Mesendoderm (in vitro differentiated cells): ENCODE measurements at regions not wholly inside any gene's neighbourhood (a gene's known extent, or its start where the extent isn't known, plus 50 kb on each side); places are given as distances from the start of the nearest gene placed in this dataset.

Experiments used
- DNase-seq: peaks from one replicate; pipeline ENCODE4 v3.0.0; 2013
- H2AK5ac ChIP-seq: 2 replicates; pipeline ENCODE4 v1.6.1; 2013; ENCODE audit warnings: low read length, inconsistent platforms
- H2BK120ac ChIP-seq: 2 replicates; pipeline ENCODE4 v1.6.1; 2013; ENCODE audit warnings: low read depth, mild to moderate bottlenecking, low read length, moderate library complexity, mixed read lengths
- H2BK15ac ChIP-seq: replicated peaks from 2 replicates; pipeline ENCODE4 v1.6.1; 2013; ENCODE audit warnings: low read depth, mild to moderate bottlenecking, moderate library complexity
- H2BK5ac ChIP-seq: 2 replicates; pipeline ENCODE4 v1.6.1; 2013; ENCODE audit warnings: low read length, inconsistent platforms
- H3K18ac ChIP-seq: 2 replicates; pipeline ENCODE4 v1.6.1; 2013; ENCODE audit warnings: mild to moderate bottlenecking, low read length, mixed read lengths
- H3K23ac ChIP-seq: one replicate; pipeline ENCODE4 v1.6.1; 2013; ENCODE audit warnings: low read length
- H3K27ac ChIP-seq: 2 replicates; pipeline ENCODE4 v1.5.1; 2013; ENCODE audit warnings: low read depth, mild to moderate bottlenecking, inconsistent platforms, low read length, moderate library complexity
- H3K27me3 ChIP-seq: 2 replicates; pipeline ENCODE4 v1.6.1; 2013; ENCODE audit warnings: low read length, control low read depth, mild to moderate bottlenecking, inconsistent platforms; ENCODE audit not compliant: insufficient read depth, poor library complexity
- H3K36me3 ChIP-seq: 2 replicates; pipeline ENCODE4 v1.6.1; 2013; ENCODE audit warnings: low read length, inconsistent platforms; ENCODE audit not compliant: control insufficient read depth, insufficient read depth
- H3K4ac ChIP-seq: one replicate; pipeline ENCODE4 v1.6.1; 2013; ENCODE audit warnings: low read depth, mild to moderate bottlenecking, low read length, moderate library complexity
- H3K4me1 ChIP-seq: 2 replicates; pipeline ENCODE4 v1.6.1; 2013; ENCODE audit warnings: low read depth, low read length, inconsistent platforms; ENCODE audit not compliant: control insufficient read depth
- H3K4me2 ChIP-seq: 2 replicates; pipeline ENCODE4 v1.6.1; 2013; ENCODE audit warnings: low read length
- H3K4me3 ChIP-seq: 2 replicates; pipeline ENCODE4 v1.5.1; 2013; ENCODE audit warnings: mild to moderate bottlenecking, low read length
- H3K56ac ChIP-seq: one replicate; pipeline ENCODE4 v1.6.1; 2013; ENCODE audit warnings: low read length
- H3K79me1 ChIP-seq: 2 replicates; pipeline ENCODE4 v1.6.1; 2013; ENCODE audit warnings: low read length, inconsistent platforms
- H3K79me2 ChIP-seq: 2 replicates; pipeline ENCODE4 v1.6.1; 2013; ENCODE audit warnings: mild to moderate bottlenecking, low read length; ENCODE audit not compliant: control insufficient read depth, insufficient read depth
- H3K9ac ChIP-seq: 2 replicates; pipeline ENCODE4 v1.6.1; 2013; ENCODE audit warnings: low read length, inconsistent platforms
- H4K5ac ChIP-seq: one replicate; pipeline ENCODE4 v1.6.1; 2013; ENCODE audit warnings: low read length
- H4K8ac ChIP-seq: one replicate; pipeline ENCODE4 v1.6.1; 2013; ENCODE audit warnings: low read depth, mild to moderate bottlenecking, control low read depth, low read length, moderate library complexity
- WGBS: extraction: QIAGEN DNeasy Blood & Tissue Kit; methylation state at CpG from one replicate; pipeline ENCODE4 v1.1.7; 2013; ENCODE audit warnings: low lambda C conversion rate, missing lambda C conversion rate; ENCODE audit not compliant: insufficient coverage; ENCODE audit errors: extremely low coverage; 5-methylcytosine and 5-hydroxymethylcytosine counted together

DNA sequence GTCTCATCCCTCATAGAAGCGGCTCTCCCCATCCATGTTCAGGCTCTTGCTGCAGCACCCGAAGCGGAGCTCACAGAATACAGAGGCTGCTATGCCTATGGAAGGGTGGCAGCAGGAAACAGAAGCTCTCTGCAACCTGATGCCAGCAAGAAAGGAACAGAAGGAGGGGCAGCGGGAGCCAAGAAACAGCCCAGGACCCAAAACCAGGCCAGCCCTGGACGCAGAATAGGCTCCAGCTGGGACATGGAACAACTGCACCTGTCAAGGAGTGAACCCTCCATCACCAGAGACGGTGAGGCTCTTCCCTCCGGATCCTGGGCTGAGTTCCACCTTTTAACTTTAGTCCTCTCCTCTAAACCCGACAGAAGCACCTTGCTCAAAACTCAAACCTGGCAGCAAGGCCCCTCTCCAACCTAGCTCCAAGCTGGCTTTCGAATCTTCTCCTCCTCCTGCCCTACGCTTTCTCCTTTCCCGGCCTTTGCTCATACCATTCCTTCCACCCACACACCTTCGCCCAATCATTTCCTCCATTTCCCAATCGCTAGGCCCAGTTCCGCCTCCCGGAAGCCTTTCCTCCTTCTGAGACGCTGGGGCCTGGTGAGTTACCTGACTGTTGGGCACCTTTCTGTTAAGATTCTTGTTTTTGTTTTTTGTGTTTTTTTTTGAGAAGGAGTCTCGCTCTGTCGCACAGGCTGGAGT, 122.8 kb upstream of the ZNF92 start:
- no peaks in the 10 kb centered on the region for H3K27me3 ChIP-seq
- H3K4me2 ChIP-seq: peak overlapping the region; percentile 4
- H3K18ac ChIP-seq: no peak overlapping the region
- H2BK5ac ChIP-seq: no peak overlapping the region
- H2BK120ac ChIP-seq: no peak overlapping the region
- no peak for DNase-seq
- no peak overlapping the region for H3K4me3 ChIP-seq
- peak overlapping the region; percentile 10 for H3K56ac ChIP-seq
- H2BK15ac ChIP-seq: no peak overlapping the region
- no peak overlapping the region for H3K4ac ChIP-seq
- no peak overlapping the region for H3K23ac ChIP-seq
- no peaks in the 10 kb centered on the region for H3K36me3 ChIP-seq
- no peak overlapping the region for H3K27ac ChIP-seq
- no peak overlapping the region for H4K8ac ChIP-seq
- H3K9ac ChIP-seq: peak overlapping the region; percentile 23
- H3K79me2 ChIP-seq: no peaks in the 10 kb centered on the region
- no peaks in the 10 kb centered on the region for H3K79me1 ChIP-seq
- H3K4me1 ChIP-seq: peaks cover 2% of the 10 kb centered on the region
- H2AK5ac ChIP-seq: no peak overlapping the region
- WGBS: 100% methylated on average over 2 of the region's 18 CpGs
- H4K5ac ChIP-seq: no peak overlapping the region

DNA sequence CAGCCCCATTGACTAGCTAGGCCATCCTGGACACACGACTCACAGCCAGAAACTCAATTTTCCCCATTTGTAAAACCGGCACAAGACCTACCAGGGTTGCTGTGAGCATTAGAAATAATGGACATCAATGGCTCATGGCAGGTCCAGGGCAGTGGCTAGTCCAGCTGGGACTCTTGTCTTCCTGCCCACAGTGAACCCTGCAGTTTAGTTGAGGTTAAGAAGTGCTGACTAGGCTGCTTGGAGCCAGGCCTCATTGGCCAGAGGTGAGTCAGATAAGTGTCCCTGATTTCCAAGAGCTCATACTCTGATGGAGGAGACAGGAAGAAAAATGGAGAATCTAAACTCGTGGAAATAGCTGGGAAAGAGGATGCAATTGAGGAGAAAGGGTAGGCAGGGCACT, 123.4 kb upstream of the ZNF92 start:
- Histone ChIP-seq H2BK5ac (no peak overlapping the region), H3K4me1 (peaks cover 2% of the 10 kb centered on the region), H3K27ac (no peak overlapping the region), H3K56ac (no peak overlapping the region), H3K27me3 (no peaks in the 10 kb centered on the region), H3K4me3 (no peak overlapping the region), H3K79me2 (no peaks in the 10 kb centered on the region), H3K4ac (no peak overlapping the region), H3K23ac (no peak overlapping the region), H2BK15ac (no peak overlapping the region), H4K5ac (no peak overlapping the region), H3K4me2 (no peak overlapping the region), H3K18ac (no peak overlapping the region), H3K9ac (no peak overlapping the region), H3K79me1 (no peaks in the 10 kb centered on the region), H4K8ac (no peak overlapping the region), H2AK5ac (no peak overlapping the region), H2BK120ac (no peak overlapping the region), H3K36me3 (no peaks in the 10 kb centered on the region)
- DNase-seq: no peak
- WGBS: no CpG with 5 or more reads among the region's 3 CpGs

DNA sequence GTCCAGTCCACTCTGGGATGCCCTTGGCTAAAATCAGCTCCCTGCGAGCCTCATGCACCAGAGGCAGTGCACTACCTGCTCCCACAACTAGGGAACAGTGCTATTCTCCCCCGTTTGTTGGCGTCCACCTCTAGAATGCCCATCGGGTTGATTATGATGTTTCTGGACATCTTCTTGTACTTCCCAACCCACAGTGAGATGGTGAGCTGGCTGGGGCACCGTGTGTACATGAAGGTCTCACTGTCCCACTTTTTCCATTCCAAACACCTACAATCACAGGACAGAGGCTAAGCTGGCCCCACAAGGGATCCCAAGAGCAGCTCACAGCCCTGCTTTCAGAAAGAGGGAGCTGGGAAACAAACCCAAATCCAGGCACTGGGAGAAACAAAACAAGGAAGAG, 126.2 kb upstream of the ZNF92 start:
- no peak overlapping the region for H4K8ac ChIP-seq

DNA sequence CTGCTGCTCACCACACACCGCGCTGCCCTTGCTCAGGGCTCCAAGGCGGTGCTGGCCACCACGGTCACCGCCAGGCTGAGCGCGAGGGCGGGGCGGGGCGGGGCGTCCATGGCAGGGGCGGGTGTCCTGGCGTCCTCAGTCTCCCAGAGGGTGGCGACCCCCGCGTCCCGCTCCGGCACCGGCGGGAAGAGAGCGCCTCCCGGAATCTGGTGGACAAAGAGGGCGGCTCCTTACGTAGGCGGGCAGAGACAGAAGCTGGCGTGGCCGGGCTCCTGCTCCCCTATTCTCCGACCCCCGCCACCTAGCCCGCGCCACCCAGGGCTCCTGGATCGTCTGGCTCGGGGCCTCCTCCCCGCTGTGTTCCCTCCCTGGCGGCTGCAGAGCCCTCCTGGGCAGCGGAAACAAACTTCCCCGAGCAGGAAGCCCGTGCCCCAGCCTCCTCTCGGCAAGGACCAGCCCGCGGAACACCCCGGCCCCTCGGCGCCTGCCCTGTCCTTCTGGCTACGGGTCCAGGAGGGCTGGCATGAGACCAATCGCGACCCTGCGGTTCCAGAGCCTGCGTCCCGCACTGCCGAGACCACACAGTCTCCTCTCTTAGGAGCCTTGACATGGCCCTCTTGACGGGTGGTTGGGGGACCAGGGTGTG, 133.8 kb upstream of the ZNF92 start:
- H4K5ac ChIP-seq: no peak overlapping the region
- H3K27me3 ChIP-seq: no peaks in the 10 kb centered on the region
- peak overlapping the region; percentile 25 for H3K4me2 ChIP-seq
- peak overlapping the region; percentile 79 for H3K56ac ChIP-seq
- no peak overlapping the region for H3K27ac ChIP-seq
- peak; percentile 67 for DNase-seq
- no peak overlapping the region for H4K8ac ChIP-seq
- peaks cover 2% of the 10 kb centered on the region for H3K4me1 ChIP-seq
- no peak overlapping the region for H2BK120ac ChIP-seq
- H3K9ac ChIP-seq: peak overlapping the region; percentile 65
- no peak overlapping the region for H3K4ac ChIP-seq
- H2BK15ac ChIP-seq: no peak overlapping the region
- no CpG with 5 or more reads among the region's 52 CpGs for WGBS
- H3K23ac ChIP-seq: no peak overlapping the region
- no peaks in the 10 kb centered on the region for H3K79me1 ChIP-seq
- peak overlapping the region; percentile 64 for H3K18ac ChIP-seq
- no peaks in the 10 kb centered on the region for H3K79me2 ChIP-seq
- no peaks in the 10 kb centered on the region for H3K36me3 ChIP-seq
- H2AK5ac ChIP-seq: no peak overlapping the region
- no peak overlapping the region for H3K4me3 ChIP-seq
- no peak overlapping the region for H2BK5ac ChIP-seq

More for the DNA sequence above, 126.2 kb upstream of the ZNF92 start:
- DNase-seq: no peak
- H3K9ac ChIP-seq: no peak overlapping the region
- no peak overlapping the region for H3K23ac ChIP-seq
- H3K36me3 ChIP-seq: no peaks in the 10 kb centered on the region
- H2BK5ac ChIP-seq: no peak overlapping the region
- H3K18ac ChIP-seq: no peak overlapping the region
- H3K56ac ChIP-seq: no peak overlapping the region
- H3K27ac ChIP-seq: no peak overlapping the region
- no peak overlapping the region for H2BK120ac ChIP-seq
- H4K5ac ChIP-seq: no peak overlapping the region
- WGBS: no CpG with 5 or more reads among the region's 5 CpGs
- no peak overlapping the region for H3K4me3 ChIP-seq
- no peak overlapping the region for H2AK5ac ChIP-seq
- H2BK15ac ChIP-seq: no peak overlapping the region
- no peaks in the 10 kb centered on the region for H3K79me1 ChIP-seq
- H3K4ac ChIP-seq: no peak overlapping the region
- H3K27me3 ChIP-seq: no peaks in the 10 kb centered on the region
- H3K4me2 ChIP-seq: no peak overlapping the region
- no peaks in the 10 kb centered on the region for H3K79me2 ChIP-seq
- H3K4me1 ChIP-seq: peaks cover 2% of the 10 kb centered on the region

DNA sequence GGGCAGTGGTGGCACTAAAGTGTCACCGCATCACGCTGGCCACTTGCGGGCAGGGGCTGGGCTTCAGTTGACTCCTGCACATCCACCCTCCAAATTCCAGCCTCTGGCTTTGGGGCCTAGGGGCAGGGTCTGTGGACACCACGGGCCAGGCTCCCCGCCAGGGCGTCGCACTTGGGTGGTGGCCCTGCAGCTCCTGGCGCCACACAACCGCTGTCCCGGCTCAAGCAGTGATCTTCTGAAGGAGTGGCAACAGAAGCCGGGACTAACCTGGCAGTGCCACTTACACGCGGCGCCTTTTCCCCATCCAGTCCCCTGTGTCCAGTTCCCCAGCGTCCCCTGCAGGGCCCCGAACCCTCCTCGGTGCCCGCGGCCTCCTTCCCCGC, 134.3 kb upstream of the ZNF92 start:
- DNase-seq: no peak
- Histone ChIP-seq H3K56ac (peak overlapping the region; percentile 69), H3K4me2 (peak overlapping the region; percentile 25), H3K9ac (peak overlapping the region; percentile 49), H3K79me1 (no peaks in the 10 kb centered on the region), H3K27ac (no peak overlapping the region), H2AK5ac (no peak overlapping the region), H3K27me3 (no peaks in the 10 kb centered on the region), H3K4ac (no peak overlapping the region), H3K4me1 (peaks cover 2% of the 10 kb centered on the region), H4K8ac (no peak overlapping the region), H3K23ac (no peak overlapping the region), H3K79me2 (no peaks in the 10 kb centered on the region), H2BK5ac (no peak overlapping the region), H2BK120ac (no peak overlapping the region), H3K36me3 (no peaks in the 10 kb centered on the region), H3K4me3 (no peak overlapping the region), H3K18ac (no peak overlapping the region), H2BK15ac (no peak overlapping the region), H4K5ac (no peak overlapping the region)
- WGBS: no CpG with 5 or more reads among the region's 20 CpGs
